ENCODE measurements at regions not wholly inside any gene's neighbourhood (a gene's known extent, or its start where the extent isn't known, plus 50 kb on each side); places are given as distances from the start of the nearest gene placed in this dataset.

DNA sequence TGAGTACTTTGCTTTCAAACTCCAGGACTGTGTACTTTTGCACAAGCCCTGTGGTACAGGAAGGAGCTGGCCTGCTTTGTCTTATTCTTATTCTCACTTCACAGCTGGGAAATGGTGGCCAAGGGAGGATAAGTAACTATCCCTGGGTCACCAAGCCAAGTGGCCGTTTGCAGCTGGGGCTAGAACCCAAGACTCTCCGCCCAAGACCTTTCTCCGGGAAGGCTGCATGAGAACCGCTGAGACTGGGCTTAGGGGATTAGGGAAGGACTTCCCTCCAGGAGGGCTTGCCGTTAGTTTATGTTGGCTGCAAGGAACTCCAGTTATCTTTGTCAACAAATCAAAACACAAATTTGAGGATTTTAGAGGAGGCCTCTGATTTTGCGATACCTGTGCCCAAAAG lies 109.5 kb upstream of the ADRA1D start:
- Histone ChIP-seq H3K9me2 (replicated peaks; ENCODE audit: insufficient read depth, low read length) (no peaks in the 10 kb centered on the region), H3K9me3 (ENCODE audit: low read length) (no peaks in the 10 kb centered on the region), H3K27me3 (ENCODE audit: low read length) (no peaks in the 10 kb centered on the region; the same call in 1 of the 2 replicates), H3K27ac (ENCODE audit: low read length) (no peak overlapping the region), H3K4me2 (ENCODE audit: low read depth, low read length, poor library complexity, severe bottlenecking) (no peak overlapping the region), H2AFZ (ENCODE audit: low read length) (no peak overlapping the region), H3K9ac (ENCODE audit: low read length) (no peak overlapping the region), H3K36me3 (ENCODE audit: insufficient read depth, low read length) (no peaks in the 10 kb centered on the region), H4K20me1 (ENCODE audit: insufficient read depth, low read depth, low read length) (no peaks in the 10 kb centered on the region), H3K4me3 (ENCODE audit: low read length) (no peak overlapping the region), H3K4me1 (ENCODE audit: low read length) (no peaks in the 10 kb centered on the region), H3K79me2 (ENCODE audit: low read length) (no peaks in the 10 kb centered on the region)
- no peak for DNase-seq

- Histone ChIP-seq H3K4me1 (ENCODE audit: low read length) (no peaks in the 10 kb centered on the region), H3K9me3 (ENCODE audit: low read length) (no peaks in the 10 kb centered on the region), H3K9me2 (replicated peaks; ENCODE audit: insufficient read depth, low read length) (no peaks in the 10 kb centered on the region), H3K27ac (ENCODE audit: low read length) (no peak overlapping the region), H3K36me3 (ENCODE audit: insufficient read depth, low read length) (no peaks in the 10 kb centered on the region), H3K4me2 (ENCODE audit: low read depth, low read length, poor library complexity, severe bottlenecking) (no peak overlapping the region), H2AFZ (ENCODE audit: low read length) (no peak overlapping the region), H4K20me1 (ENCODE audit: insufficient read depth, low read depth, low read length) (no peaks in the 10 kb centered on the region), H3K79me2 (ENCODE audit: low read length) (no peaks in the 10 kb centered on the region), H3K4me3 (ENCODE audit: low read length) (no peak overlapping the region), H3K27me3 (ENCODE audit: low read length) (no peaks in the 10 kb centered on the region; the same call in 1 of the 2 replicates), H3K9ac (ENCODE audit: low read length) (no peak overlapping the region)
- no peak for DNase-seq
These were observed 103.3 kb upstream of the ADRA1D start for GRCh38 chr20:4352348-4352747.

DNA sequence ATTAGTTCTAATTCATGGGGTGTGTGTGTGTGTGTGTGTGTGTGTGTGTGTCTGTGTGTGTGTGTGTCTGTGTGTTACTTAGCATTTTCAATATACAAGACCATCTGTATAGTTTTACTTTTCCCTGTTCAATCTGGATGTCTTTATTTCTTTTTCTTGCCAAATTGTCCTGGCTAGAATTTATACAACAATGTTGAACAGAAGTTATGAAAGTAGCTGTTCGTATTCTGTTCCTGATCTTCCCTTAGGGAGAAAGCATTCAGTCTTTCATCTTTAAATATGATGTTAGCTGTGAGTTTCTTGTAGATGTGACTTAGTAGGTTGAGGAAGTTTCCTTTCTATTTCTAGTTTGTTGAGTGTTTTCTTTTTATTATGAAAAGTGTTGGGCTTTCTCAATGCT lies 101.0 kb upstream of the ADRA1D start:
- H3K9me3 ChIP-seq (ENCODE audit: low read length): no peaks in the 10 kb centered on the region
- no peak overlapping the region for H3K4me2 ChIP-seq (ENCODE audit: low read depth, low read length, poor library complexity, severe bottlenecking)
- no peaks in the 10 kb centered on the region for H3K4me1 ChIP-seq (ENCODE audit: low read length)
- no peaks in the 10 kb centered on the region for H3K9me2 ChIP-seq (replicated peaks; ENCODE audit: insufficient read depth, low read length)
- no peaks in the 10 kb centered on the region for H3K36me3 ChIP-seq (ENCODE audit: insufficient read depth, low read length)
- DNase-seq: no peak
- no peak overlapping the region for H2AFZ ChIP-seq (ENCODE audit: low read length)
- H3K79me2 ChIP-seq (ENCODE audit: low read length): no peaks in the 10 kb centered on the region
- H3K9ac ChIP-seq (ENCODE audit: low read length): no peak overlapping the region
- H3K27me3 ChIP-seq (ENCODE audit: low read length): no peaks in the 10 kb centered on the region; the same call in 1 of the 2 replicates
- no peak overlapping the region for H3K27ac ChIP-seq (ENCODE audit: low read length)
- no peaks in the 10 kb centered on the region for H4K20me1 ChIP-seq (ENCODE audit: insufficient read depth, low read depth, low read length)
- no peak overlapping the region for H3K4me3 ChIP-seq (ENCODE audit: low read length)

DNA sequence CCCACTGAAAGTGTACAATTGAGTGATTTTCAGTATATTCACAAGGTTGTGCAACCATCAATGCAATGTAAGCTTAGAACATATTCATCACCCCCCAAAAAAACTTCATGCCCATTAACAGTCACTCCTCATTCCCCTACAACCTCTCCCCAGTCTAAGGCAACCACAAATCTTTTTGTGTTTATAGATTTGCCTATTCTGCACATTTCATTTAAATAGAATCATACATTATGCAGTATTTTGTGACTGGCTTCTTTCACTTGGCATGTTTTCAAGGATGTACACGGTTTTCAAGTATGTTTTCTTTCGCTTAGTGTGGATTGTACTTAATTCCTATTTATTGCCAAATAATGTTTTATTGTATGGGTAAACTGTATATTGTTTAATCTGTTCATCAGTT lies 95.6 kb upstream of the ADRA1D start:
- no peaks in the 10 kb centered on the region for H4K20me1 ChIP-seq (ENCODE audit: insufficient read depth, low read depth, low read length)
- H3K9ac ChIP-seq (ENCODE audit: low read length): no peak overlapping the region
- DNase-seq: no peak
- H3K9me2 ChIP-seq (replicated peaks; ENCODE audit: insufficient read depth, low read length): no peaks in the 10 kb centered on the region
- H3K27ac ChIP-seq (ENCODE audit: low read length): no peak overlapping the region
- H3K4me2 ChIP-seq (ENCODE audit: low read depth, low read length, poor library complexity, severe bottlenecking): no peak overlapping the region
- no peaks in the 10 kb centered on the region for H3K9me3 ChIP-seq (ENCODE audit: low read length)
- H3K4me3 ChIP-seq (ENCODE audit: low read length): no peak overlapping the region
- no peaks in the 10 kb centered on the region for H3K36me3 ChIP-seq (ENCODE audit: insufficient read depth, low read length)
- no peaks in the 10 kb centered on the region for H3K4me1 ChIP-seq (ENCODE audit: low read length)
- H2AFZ ChIP-seq (ENCODE audit: low read length): no peak overlapping the region
- no peaks in the 10 kb centered on the region for H3K79me2 ChIP-seq (ENCODE audit: low read length)
- H3K27me3 ChIP-seq (ENCODE audit: low read length): no peaks in the 10 kb centered on the region

DNA sequence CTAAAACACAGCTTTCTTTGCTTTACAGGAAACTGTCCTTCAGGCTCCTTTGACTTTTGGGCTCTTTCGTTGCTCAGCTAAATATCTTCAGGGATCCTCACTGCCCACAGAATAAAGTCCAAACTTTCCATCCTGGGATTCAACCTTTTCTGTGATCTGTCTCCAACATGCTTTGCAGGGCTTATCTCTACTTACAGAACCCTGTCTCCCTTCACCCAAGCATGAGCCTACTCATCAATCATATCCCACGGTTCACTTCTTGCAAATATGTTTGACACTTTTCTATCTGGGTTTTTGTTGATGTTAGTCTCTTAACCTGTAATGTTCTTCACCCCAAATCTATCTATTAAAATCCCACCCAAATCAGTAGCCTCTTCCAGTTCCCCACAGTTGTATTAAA lies 93.5 kb upstream of the ADRA1D start:
- no peaks in the 10 kb centered on the region for H3K79me2 ChIP-seq (ENCODE audit: low read length)
- H3K9me2 ChIP-seq (replicated peaks; ENCODE audit: insufficient read depth, low read length): no peaks in the 10 kb centered on the region
- no peaks in the 10 kb centered on the region for H3K27me3 ChIP-seq (ENCODE audit: low read length)
- H3K4me3 ChIP-seq (ENCODE audit: low read length): no peak overlapping the region
- H3K36me3 ChIP-seq (ENCODE audit: insufficient read depth, low read length): no peaks in the 10 kb centered on the region
- H3K4me2 ChIP-seq (ENCODE audit: low read depth, low read length, poor library complexity, severe bottlenecking): no peak overlapping the region
- no peak for DNase-seq
- no peaks in the 10 kb centered on the region for H3K4me1 ChIP-seq (ENCODE audit: low read length)
- H3K27ac ChIP-seq (ENCODE audit: low read length): no peak overlapping the region
- H3K9ac ChIP-seq (ENCODE audit: low read length): no peak overlapping the region
- no peaks in the 10 kb centered on the region for H4K20me1 ChIP-seq (ENCODE audit: insufficient read depth, low read depth, low read length)
- H3K9me3 ChIP-seq (ENCODE audit: low read length): no peaks in the 10 kb centered on the region
- no peak overlapping the region for H2AFZ ChIP-seq (ENCODE audit: low read length)

DNA sequence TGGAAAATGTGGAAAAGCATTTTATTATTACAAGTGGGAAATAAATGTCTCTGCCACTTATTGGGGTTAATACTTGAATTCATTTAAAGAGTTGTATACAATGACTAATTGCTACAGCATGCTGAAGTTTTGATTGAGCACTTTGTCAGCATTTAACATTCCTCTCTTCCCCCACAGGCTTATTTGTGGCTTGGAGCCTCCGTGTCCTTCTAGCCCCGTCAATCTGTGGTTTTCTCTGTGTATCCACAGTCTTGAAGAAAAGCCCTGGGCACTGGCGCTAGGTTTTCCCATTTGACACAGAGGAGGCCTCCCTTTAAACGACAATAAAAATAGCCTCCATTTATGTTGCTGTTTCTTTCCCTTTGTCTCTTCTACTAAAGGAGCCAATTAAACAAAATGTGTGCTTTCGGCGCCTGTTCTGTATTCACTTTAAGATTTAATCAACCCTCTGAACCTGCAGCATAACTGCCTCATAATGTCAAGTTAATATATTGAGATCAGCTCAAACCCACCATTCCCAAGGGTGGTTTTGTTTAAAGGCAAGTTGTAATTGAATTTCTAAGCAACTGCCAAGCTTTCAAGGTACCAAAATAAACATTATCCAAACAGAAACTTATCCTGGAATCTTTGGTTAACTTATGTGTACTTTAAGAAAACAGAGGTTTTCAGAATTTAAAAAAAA lies 92.9 kb upstream of the ADRA1D start:
- H3K9me3 ChIP-seq (ENCODE audit: low read length): no peaks in the 10 kb centered on the region
- no peak overlapping the region for H2AFZ ChIP-seq (ENCODE audit: low read length)
- H4K20me1 ChIP-seq (ENCODE audit: insufficient read depth, low read depth, low read length): no peaks in the 10 kb centered on the region
- H3K9ac ChIP-seq (ENCODE audit: low read length): no peak overlapping the region
- H3K4me2 ChIP-seq (ENCODE audit: low read depth, low read length, poor library complexity, severe bottlenecking): no peak overlapping the region
- H3K27ac ChIP-seq (ENCODE audit: low read length): no peak overlapping the region
- no peaks in the 10 kb centered on the region for H3K9me2 ChIP-seq (replicated peaks; ENCODE audit: insufficient read depth, low read length)
- H3K4me1 ChIP-seq (ENCODE audit: low read length): no peaks in the 10 kb centered on the region
- no peaks in the 10 kb centered on the region for H3K36me3 ChIP-seq (ENCODE audit: insufficient read depth, low read length)
- no peaks in the 10 kb centered on the region for H3K27me3 ChIP-seq (ENCODE audit: low read length)
- no peak for DNase-seq
- no peak overlapping the region for H3K4me3 ChIP-seq (ENCODE audit: low read length)
- no peaks in the 10 kb centered on the region for H3K79me2 ChIP-seq (ENCODE audit: low read length)

- DNase-seq: no peak
- H3K9me2 ChIP-seq (replicated peaks; ENCODE audit: insufficient read depth, low read length): no peaks in the 10 kb centered on the region
- H4K20me1 ChIP-seq (ENCODE audit: insufficient read depth, low read depth, low read length): no peaks in the 10 kb centered on the region
- no peaks in the 10 kb centered on the region for H3K4me1 ChIP-seq (ENCODE audit: low read length)
- no peaks in the 10 kb centered on the region for H3K9me3 ChIP-seq (ENCODE audit: low read length)
- no peaks in the 10 kb centered on the region for H3K36me3 ChIP-seq (ENCODE audit: insufficient read depth, low read length)
- H3K4me2 ChIP-seq (ENCODE audit: low read depth, low read length, poor library complexity, severe bottlenecking): no peak overlapping the region
- no peak overlapping the region for H3K27ac ChIP-seq (ENCODE audit: low read length)
- no peak overlapping the region for H3K4me3 ChIP-seq (ENCODE audit: low read length)
- H3K27me3 ChIP-seq (ENCODE audit: low read length): no peaks in the 10 kb centered on the region
- no peak overlapping the region for H2AFZ ChIP-seq (ENCODE audit: low read length)
- no peak overlapping the region for H3K9ac ChIP-seq (ENCODE audit: low read length)
- no peaks in the 10 kb centered on the region for H3K79me2 ChIP-seq (ENCODE audit: low read length)
These were observed 86.6 kb upstream of the ADRA1D start for GRCh38 chr20:4335722-4336121.

DNA sequence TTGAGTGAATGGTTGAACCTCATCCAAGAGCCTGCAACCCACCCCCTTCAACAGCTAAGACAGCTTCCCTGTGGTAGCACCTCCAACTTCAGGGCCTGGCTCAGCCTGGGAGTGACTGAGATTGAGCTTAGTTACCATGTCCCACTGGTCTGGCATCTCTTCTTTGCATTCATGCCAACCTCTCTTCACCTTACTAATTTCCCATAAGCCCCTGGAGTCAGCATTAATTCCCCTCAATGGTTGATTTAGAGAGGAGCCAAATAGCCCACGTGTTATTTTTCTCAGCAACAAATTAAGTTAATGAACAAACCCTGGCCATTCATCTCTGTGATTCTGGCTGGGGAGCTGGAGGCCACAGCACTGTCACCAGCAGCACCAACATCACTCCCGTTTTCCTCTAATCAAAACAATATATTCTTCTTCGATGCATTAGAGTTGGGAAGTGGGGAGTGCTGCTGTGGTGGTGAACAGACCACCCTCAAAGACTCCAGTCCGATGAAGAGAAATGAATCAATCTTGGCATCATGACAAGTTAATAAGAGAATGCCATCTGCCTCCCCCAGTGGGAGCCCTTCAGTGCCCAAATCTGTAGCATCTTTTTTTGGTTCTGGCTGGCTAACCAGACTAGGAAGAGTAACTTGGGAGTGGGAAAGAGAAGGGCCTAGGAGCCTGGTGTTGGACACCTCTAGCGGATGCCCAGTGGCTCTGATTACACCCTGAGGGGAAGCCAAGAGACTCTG lies 83.2 kb upstream of the ADRA1D start:
- no peak overlapping the region for H3K9ac ChIP-seq (ENCODE audit: low read length)
- no peak overlapping the region for H3K4me3 ChIP-seq (ENCODE audit: low read length)
- no peaks in the 10 kb centered on the region for H3K27me3 ChIP-seq (ENCODE audit: low read length)
- DNase-seq: no peak
- H2AFZ ChIP-seq (ENCODE audit: low read length): no peak overlapping the region
- H3K36me3 ChIP-seq (ENCODE audit: insufficient read depth, low read length): no peaks in the 10 kb centered on the region
- no peaks in the 10 kb centered on the region for H3K4me1 ChIP-seq (ENCODE audit: low read length)
- H3K9me3 ChIP-seq (ENCODE audit: low read length): no peaks in the 10 kb centered on the region
- no peak overlapping the region for H3K4me2 ChIP-seq (ENCODE audit: low read depth, low read length, poor library complexity, severe bottlenecking)
- no peaks in the 10 kb centered on the region for H4K20me1 ChIP-seq (ENCODE audit: insufficient read depth, low read depth, low read length)
- H3K27ac ChIP-seq (ENCODE audit: low read length): no peak overlapping the region
- no peaks in the 10 kb centered on the region for H3K9me2 ChIP-seq (replicated peaks; ENCODE audit: insufficient read depth, low read length)
- no peaks in the 10 kb centered on the region for H3K79me2 ChIP-seq (ENCODE audit: low read length)
